GM12874 (cell line): ENCODE measurements at regions not wholly inside any gene's neighbourhood (a gene's known extent, or its start where the extent isn't known, plus 50 kb on each side); places are given as distances from the start of the nearest gene placed in this dataset.

Experiments
- CTCF ChIP-seq: IDR thresholded peaks from 2 replicates; pipeline ENCODE4 v1.5.1; 2011; ENCODE audit warnings: low read depth, mild to moderate bottlenecking, control low read depth, low read length, moderate library complexity; ENCODE audit not compliant: insufficient read depth

GRCh38 chr2:129466389-129466788 is 513.1 kb upstream of the RAB6C start:
- TF ChIP-seq CTCF, result no peak

- TF ChIP-seq CTCF, result no peak
Observed at GRCh38 chr2:129467012-129467779, 512.3 kb upstream of the RAB6C start.

- no peak for TF ChIP-seq CTCF
Observed at GRCh38 chr2:129467941-129468340, 511.5 kb upstream of the RAB6C start.

- TF ChIP-seq CTCF, result no peak
Observed at GRCh38 chr2:129468879-129469278, 510.6 kb upstream of the RAB6C start.

- no peak for TF ChIP-seq CTCF
Observed at GRCh38 chr2:129469389-129469788, 510.1 kb upstream of the RAB6C start.

- no peak for TF ChIP-seq CTCF
Observed at GRCh38 chr2:129469871-129470270, 509.6 kb upstream of the RAB6C start.

GRCh38 chr2:129478902-129479517 is 500.5 kb upstream of the RAB6C start:
- TF ChIP-seq CTCF, result no peak
